ENCODE measurements at regions not wholly inside any gene's neighbourhood (a gene's known extent, or its start where the extent isn't known, plus 50 kb on each side); places are given as distances from the start of the nearest gene placed in this dataset.

- no peak for DNase-seq
Observed at GRCh38 chr21:35328856-35329455, 279.9 kb upstream of the RUNX1 start.

GRCh38 chr21:35326677-35327076, 277.6 kb upstream of the RUNX1 start:
- no peak for DNase-seq

DNA sequence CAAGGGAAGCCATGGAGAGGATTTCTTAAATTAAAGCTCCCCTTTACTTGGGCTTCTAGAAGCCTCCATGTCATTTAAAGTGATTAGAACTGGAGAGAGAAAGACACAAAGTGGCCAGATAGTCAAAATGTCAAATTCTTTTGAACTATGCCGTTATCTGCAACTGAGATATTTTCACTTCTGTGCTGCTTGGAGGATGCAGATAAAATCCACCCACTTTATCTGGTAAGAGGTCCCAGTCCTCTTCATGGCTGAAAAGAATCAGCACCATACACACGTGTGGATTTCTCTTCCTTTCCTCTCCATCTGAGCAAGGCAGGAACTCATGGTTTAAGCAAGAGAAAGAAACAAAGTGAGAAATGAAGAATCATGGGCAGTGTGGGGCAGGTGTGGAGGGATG, 276.9 kb upstream of the RUNX1 start:
- no peak for DNase-seq

GRCh38 chr21:35324372-35325220, 275.5 kb upstream of the RUNX1 start:
- DNase-seq = no peak

DNA sequence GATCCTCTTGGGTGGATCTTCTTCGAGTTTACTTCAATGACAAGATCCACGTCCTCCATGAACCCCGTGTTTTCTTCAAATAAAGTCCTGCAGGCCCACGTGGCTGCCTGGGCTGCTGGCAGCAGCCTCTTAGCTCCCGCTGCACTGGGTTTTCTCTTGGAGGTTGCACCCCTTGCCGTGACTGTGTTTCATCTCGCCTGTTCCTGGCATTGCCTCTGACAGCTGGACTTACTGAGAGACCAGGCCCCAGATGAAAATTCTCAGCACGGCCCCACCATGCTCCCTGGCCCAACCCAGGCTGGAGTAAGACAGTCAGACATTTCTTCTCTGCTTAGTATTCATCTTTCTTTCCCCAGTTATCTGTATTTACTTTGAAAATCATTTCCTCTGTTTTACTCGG, 274.8 kb upstream of the RUNX1 start:
- DNase-seq = no peak

GRCh38 chr21:35321322-35322200, 272.5 kb upstream of the RUNX1 start:
- no peak for DNase-seq

DNA sequence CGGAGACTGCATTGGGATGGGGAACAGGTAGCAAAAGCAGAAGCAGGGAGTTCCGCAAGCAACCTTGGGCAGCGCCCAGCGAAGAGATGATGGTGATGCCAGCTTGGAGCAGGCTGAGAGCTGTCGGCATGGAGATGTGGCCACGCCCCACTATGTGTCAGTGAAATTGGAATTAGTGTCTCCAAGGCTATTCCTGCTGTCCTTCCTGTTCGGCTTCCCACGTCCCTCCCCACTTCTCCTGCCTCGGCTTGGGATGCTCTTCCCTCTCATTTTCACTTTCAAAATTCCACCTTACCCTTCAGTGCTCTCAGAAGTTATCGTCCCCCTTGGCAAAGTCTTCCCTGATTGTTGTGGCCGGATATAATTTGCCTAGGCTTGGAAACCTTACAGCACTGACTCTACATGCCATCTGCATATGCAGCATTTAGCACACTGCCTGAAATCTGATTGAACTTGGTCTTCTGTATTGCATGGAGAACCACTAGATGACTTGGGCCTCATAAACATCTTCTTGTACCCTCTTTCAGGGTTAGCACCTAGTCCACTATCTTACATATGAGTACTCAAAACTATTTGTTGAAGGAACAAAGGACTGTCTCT, 270.7 kb upstream of the RUNX1 start:
- no peak for DNase-seq

GRCh38 chr21:35316933-35317332, 267.8 kb upstream of the RUNX1 start:
- DNase-seq = no peak

DNA sequence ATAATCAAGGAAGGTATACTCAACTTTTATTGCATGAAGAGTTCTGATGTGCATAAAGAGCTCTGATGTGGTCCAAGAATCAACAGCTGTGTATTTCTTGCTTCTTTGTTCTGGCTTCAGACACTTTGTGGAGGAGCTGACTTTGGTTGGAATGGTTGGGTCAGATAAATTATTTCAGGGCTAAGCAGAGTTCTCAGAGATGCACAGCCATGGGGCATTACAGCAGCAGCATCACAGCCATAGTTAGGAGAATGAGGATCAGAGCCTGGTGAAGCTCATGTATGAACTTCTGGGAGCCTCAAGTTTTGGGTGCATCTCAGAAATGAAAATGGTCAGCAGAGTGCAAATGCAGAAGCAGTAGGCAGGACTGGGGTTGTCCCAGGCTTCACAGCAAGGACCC, 267.4 kb upstream of the RUNX1 start:
- DNase-seq = no peak

- DNase-seq = no peak
Observed at GRCh38 chr21:35314857-35315582, 265.9 kb upstream of the RUNX1 start.

GRCh38 chr21:35311985-35312384, 262.9 kb upstream of the RUNX1 start:
- no peak for DNase-seq

DNA sequence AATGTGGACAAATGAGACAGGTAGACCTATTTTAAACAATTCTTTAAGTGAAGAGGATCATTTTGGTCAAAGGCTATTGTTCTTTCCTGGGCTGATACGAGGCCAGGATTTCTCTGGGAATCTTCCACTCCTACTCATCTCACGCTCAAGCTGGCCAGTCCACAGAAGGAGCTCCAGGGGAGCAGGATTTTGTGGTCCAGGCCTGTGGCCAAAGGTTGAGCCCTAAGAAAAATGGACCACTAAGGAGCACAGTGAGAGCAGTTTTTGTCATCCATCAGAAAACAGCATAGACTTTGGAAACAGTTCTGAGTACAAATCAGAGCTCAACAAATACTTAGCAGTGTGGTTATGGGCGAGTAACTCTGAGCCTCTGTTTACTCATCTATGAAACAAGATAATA, 260.2 kb upstream of the RUNX1 start:
- no peak for DNase-seq

GRCh38 chr21:35303085-35303484, 254.0 kb upstream of the RUNX1 start:
- no peak for DNase-seq

DNA sequence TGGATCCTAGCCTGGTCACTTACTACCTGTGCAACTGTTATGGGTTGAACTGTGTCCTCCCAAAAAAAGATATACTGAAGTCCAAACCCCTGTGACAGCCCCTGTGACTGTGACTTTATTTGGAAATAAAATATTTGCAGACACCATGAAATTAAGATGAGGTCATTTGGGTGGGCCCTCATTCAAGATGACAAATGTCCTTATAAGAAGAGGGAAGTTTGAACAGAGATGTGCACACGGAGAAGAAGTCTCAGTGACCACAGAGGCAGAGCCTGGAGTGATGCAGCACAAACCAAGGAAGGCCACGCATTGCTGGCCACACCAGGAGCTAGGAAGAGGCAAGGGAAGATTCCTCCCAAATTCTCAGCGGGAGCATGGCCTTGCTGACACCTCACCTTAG, 249.7 kb upstream of the RUNX1 start:
- DNase-seq = no peak

DNA sequence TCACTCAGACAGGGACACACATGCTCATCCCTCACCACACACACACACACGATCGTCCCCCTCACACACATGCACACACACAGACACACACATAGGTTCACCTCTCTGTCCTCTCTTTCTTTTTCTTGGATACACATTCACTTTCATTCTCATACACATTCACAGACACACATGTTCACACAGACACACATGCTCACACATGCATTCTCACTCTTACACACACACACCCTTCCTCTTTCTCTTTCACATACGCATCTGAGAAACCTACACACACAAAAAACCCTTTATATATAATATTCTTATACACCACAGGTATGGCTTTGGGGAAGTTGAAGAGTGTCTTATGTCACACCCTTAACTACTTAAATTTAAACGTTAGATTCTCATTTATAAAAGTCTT, 248.6 kb upstream of the RUNX1 start:
- no peak for DNase-seq

DNA sequence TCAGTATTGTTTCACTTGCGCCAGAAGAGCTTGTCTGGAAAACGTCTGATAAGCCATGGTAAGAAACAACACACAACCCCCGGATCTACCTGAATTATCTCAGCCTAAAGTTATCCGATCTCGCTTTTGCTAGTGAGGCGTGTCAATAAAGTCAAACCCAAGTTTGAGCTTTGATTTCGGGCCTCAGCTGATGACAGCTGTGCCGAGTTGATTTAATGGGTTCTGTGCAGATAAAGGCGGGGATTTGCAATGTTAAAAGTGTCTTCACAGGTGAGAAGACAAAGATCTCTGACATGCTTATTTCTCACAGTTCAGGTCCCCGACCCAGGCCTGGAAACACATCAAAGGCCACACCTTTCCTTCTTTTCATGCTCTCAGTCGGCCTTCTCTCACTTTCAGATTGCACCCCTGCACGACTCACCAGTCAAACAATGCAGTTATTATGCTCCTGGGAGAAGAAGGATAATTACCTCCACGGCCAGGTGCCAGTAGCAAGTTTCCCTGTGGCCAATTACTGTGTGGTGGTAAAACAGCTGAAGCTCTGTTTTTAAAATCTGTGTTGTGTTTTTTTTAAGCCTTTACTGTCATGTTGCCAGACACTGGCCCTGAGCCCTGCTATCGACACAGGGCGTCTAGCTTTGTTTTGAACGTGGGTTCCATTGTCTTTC, 245.3 kb upstream of the RUNX1 start:
- no peak for DNase-seq

- no peak for DNase-seq
Observed at GRCh38 chr21:35291973-35292627, 243.0 kb upstream of the RUNX1 start.

DNA sequence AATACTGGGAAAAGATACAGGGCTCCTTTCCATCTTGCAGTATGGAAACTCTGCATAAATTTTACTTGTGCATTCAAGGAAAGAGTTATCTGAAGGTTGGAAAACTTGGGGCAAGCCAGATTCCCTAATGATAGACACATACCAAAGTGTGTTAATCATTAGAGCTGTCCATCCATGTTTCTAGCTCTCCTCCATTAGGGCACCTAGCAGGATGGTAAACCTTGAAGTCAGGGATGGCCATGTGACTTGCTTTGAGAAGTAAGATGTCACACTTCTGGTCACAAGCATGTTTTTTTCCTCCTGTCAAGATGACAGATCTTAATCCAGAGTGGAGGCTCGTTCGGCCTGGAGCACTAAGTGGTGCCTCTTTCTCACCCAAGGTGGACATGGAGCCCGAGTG, 241.9 kb upstream of the RUNX1 start:
- DNase-seq = no peak

DNA sequence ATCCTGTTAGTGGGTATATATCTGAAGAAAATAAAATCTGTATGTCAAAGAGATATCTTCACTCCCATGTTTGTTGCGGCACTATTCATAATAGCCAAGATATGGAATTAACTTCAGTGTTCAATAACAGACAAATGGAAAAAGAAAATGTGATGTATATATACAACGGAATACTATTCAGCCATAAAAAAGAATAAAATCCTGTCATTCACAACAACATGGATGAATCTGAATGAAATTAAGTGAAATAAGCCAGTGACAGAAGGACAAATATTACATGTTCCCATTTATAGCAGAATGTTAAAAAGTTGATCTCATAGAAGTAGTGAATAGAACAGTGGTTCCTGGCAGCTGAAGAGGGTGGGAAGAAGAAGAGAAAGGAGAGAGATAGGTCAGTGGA, 239.1 kb upstream of the RUNX1 start:
- DNase-seq = no peak

DNA sequence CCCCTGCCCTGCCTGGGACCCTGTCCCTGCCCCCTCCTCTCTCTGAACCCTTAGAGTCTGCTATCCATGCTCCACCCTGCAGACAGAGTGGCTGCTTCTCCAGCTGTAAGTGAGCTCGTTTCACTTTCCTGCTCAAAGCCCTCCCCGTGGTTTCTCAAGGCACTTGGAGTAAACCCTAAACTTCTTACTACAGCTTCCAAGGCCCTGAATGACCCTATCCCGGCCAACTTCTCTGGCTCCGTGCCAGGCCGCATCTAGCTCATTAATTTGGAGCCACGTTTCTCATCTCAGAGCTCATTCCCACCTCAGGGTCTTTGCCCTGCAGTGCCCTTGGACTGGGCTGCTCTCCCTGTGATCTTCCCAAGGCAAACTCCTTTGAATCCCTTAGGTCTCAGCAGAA, 235.1 kb upstream of the RUNX1 start:
- DNase-seq = no peak

DNA sequence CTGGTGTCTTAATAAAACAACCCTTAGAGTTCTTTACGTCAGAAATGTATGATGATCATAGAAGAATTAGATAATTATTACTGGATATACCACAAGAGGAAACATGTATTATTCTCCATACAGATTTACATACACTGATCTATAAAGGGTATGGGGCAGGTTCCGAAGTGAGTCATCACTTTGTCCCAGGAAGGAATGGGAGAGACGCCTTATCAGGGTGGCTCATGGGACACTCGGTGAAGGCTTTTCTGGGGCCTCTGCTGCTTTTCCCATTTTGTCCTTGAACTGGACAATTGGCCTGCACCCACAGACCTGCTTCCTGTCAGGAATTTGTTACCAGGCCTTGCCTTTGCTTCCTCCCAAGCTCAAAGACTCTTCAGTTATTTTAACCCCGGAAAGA, 233.8 kb upstream of the RUNX1 start:
- no peak for DNase-seq

- peak; percentile 39 to 48 for DNase-seq
Observed at GRCh38 chr21:35281956-35282355, 232.9 kb upstream of the RUNX1 start.

All from Kasumi-1 (cell line).